HG03280 (cell line): ENCODE measurements at regions not wholly inside any gene's neighbourhood (a gene's known extent, or its start where the extent isn't known, plus 50 kb on each side); places are given as distances from the start of the nearest gene placed in this dataset.
"Not testable (repeated sequence)": the region's sequence is repeated elsewhere in the genome, so short reads cannot be mapped to it uniquely, and the experiment has no call there.

Source experiments
- ATAC-seq: cut with Tn5 transposase; IDR thresholded peaks from one replicate; pipeline ENCODE4 v1.9.1; 2021; ENCODE audit warnings: mild to moderate bottlenecking, moderate library complexity; ENCODE audit not compliant: unreplicated experiment

DNA sequence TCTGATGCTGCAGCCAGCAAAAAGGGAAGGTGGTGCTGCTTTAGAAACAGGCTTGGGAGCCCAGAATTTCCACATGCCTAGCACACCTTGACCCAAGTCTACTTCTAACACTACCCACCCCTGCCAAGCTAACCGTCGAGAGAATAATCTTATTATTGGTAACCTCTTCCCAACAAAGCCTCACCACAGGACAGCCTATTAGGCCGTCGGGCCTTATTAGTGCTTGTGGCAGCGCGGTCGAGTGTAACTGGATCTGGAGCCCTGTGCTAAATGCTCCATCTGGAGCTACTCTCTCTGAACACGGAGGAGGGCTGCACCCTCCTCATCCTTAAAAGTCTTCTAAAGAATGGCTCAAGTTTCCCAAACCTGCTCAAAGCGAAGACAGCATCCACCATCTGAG lies 165.5 kb upstream of the NFIA start:
- ATAC-seq = no peak

DNA sequence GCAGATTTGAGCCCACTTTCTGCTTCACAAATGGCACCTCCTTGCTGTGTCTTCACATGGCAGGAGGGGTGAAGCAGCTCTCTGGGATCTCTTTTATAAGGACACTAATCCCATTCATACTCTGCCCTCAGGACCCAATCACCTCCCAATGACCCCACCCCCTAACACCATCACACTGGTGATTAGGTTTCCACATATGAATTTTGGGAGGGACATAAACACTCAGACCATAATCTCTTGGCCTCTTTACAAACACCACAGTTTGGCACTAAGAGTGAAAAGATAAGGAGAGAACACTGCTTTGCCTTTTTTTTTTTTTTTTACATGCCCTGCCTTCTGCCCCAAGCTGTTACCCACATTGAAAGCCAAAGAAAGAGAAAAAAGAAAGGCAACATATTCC lies 166.2 kb upstream of the NFIA start:
- ATAC-seq = no peak

GRCh38 chr1:60915441-60915840 lies 166.9 kb upstream of the NFIA start:
- ATAC-seq = no peak

- ATAC-seq = no peak
These were observed 167.4 kb upstream of the NFIA start for GRCh38 chr1:60914982-60915381.

DNA sequence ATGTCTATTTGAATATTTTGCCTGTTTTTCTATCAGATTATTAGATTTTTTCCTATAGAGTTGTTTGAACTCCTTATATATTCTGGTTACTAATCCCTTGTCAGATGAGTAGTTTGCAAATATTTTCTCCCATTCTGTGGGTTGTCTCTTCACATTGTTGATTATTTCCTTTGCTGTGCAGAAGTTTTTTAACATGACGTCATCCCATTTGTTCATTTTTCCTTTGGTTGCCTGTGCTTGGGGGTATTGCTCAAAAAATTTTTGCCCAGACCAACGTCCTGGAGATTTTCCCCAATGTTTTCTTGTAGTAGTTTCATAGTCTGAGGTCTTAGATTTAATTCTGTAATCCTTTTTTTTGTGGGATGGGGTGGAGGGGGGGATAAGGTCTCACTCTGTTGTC lies 168.7 kb upstream of the NFIA start:
- not testable (repeated sequence) for ATAC-seq

GRCh38 chr1:60913039-60913438 lies 169.3 kb upstream of the NFIA start:
- no peak for ATAC-seq

- ATAC-seq = no peak
These were observed 170.2 kb upstream of the NFIA start for GRCh38 chr1:60911966-60912697.

GRCh38 chr1:60908159-60908558 lies 174.2 kb upstream of the NFIA start:
- ATAC-seq = no peak

- ATAC-seq = no peak
These were observed 175.8 kb upstream of the NFIA start for GRCh38 chr1:60906526-60906925.

- ATAC-seq = no peak
These were observed 176.3 kb upstream of the NFIA start for GRCh38 chr1:60906039-60906438.

DNA sequence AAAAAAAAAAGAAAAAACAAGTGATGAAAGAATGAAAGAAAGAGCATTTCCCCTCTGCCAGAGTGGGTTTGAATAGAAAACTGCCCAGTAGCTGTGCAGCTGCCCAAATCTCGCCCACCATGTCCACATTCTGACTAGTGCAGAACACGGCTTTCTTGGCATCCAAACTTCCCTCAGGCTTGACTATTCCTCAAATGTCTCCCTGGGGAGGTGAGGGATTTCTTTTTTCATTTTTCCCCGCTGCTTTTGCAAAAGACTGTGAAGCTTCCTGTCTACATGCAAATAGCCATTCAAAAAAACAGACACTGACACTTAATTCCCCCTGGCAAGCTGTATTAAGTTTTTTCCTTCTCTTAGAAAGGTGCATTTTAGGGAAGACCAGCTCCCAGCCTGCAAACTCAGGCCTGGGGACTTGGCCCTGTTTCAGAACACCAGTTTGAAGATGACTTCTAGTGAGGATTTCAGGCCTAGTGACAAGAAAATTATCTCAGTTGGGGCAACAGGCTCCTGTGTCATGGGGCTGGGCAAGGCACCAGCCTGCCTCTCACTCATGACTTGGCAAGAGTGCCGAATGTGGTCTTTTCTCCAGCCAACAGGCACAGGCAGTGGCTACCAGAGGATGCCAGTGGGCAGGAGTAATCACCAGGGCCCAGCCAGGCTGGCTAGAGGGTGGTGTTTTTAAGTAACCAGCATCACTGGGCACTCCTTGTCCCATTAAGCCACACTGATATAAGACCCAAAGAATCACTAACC lies 178.1 kb upstream of the NFIA start:
- no peak for ATAC-seq

DNA sequence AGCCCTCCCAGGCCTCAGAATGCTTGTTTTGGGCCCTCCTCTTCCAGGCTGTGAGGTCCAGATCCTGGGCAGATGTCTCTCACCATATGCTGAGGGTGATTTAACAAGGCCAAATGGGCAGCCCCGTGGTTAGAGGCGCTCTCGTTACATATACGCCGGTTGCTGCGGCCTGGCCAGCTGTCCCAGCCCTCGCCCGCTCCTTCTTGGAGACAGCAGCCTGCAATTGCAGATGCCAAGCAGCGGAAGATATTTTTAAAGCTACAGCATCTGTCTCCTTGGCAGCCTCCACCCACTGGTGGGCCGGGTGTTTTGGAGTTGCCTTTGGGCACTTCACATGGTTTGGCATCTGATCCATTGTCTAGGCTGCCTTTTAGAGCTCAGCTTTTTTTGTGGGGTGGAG lies 178.8 kb upstream of the NFIA start:
- ATAC-seq = no peak

DNA sequence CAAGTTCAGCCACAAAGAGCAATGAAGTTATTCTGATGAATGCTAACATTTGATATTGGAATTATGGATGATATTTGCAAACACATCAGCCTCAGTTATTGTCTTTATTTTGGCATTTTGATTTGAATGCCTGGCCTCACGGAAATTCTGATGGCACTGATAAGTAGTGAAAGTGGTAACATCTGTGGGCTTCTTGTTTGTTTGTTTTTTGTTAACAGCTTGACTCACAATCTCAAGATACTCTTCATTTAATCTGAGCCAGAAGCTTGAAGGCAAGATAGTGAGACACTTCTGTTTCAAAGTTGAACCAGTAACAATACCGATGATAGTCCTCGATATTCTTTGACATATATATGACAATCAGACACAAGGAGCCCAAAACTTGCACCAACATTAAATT lies 182.9 kb upstream of the NFIA start:
- no peak for ATAC-seq

- ATAC-seq = no peak
These were observed 183.4 kb upstream of the NFIA start for GRCh38 chr1:60898987-60899386.

DNA sequence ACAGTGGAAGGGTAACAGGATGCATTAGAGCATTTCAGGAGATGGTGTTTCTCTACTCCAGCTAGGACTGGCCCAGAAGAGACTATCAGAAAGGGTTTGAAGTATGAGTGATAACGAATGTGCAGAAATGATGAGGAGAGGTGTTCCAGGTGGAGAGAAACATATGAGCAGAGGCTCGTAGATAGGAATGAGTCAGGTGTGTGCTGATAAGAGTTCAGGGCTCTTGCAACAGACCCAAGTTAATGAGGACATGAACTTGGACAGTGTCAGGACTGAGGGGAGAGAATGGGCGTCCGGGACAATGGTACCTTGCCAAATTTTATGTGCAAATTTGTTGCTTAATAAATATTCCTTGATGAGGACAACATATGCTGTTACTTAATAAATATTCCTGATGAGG lies 183.9 kb upstream of the NFIA start:
- no peak for ATAC-seq

- no peak for ATAC-seq
These were observed 185.5 kb upstream of the NFIA start for GRCh38 chr1:60896701-60897363.

- no peak for ATAC-seq
These were observed 186.7 kb upstream of the NFIA start for GRCh38 chr1:60895701-60896100.

DNA sequence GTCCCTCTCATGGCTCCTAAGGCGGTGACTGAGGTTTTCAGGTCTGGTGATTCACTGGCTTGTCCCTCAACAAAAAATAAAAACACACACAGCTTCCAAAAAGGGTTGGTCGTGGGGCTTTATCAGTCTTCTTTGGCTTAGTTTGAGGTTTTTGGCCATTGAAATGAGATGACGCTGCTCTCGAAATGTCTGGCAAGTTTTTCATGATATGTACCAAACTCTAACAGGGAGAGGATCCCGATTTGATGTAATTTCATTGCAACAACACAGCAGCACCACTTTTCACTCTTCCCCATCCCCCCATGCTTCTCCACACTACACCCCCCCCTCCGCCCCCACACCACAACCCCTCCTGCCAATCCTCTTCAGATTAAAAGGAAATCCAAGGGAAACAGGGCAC lies 187.1 kb upstream of the NFIA start:
- no peak for ATAC-seq

GRCh38 chr1:60894741-60895140 lies 187.6 kb upstream of the NFIA start:
- ATAC-seq = no peak

DNA sequence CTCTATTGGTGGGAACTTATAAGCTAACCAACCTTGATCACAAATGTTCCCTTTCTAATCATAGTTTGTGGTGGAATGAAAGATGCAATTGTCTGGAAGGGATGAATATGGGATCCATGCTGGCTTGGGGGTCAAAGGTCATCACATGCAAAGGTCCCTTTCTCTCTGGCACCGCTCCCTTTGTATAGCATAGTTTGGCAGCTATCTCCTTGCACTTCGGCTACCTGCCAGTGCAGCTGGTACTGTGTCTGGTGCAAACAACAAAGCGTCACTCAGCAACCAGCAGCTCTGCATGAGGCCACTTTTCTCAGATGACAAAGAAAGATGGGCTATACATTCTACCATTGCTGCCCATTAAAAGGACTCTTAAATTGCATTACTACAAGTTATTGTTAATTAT lies 188.2 kb upstream of the NFIA start:
- no peak for ATAC-seq

DNA sequence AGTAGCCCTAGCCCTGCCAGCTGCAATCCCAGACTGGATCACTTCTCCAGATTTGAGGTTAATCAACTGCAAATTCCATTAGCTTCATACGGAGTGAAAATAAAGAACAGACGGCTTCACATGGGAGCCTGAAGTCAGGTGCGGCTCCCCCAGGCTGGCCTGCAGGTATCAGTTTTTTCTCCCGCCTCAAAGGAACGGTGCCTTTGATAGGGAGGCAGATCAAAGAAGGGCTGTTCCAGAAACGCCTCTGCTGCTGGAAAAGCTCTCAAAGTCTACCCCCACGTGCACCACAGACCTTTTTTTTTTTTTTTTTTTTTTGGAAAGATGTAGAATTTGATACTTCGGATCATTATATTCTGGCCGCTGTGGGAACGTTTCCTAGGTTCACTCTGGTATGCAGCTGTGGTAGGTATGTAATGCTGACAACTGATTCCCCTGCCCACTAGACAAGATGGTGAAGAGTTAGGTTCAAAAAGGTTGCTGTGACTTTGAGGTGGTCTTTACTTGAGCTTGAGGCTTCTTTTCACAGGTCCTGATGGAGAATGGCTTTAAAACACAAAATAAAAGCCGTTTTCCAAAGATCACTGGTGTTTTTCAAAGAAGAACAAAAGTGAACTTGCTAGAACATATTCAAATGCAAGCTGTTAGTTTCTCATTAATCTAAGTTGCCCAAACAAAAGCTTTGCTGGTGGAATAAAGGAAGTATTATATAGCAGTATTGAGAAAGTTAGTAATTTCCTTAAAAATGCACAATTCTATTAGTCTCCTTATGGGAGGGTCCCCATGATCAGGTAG lies 189.0 kb upstream of the NFIA start:
- ATAC-seq = no peak
